Stomach (tissue), 4 donors: ENCODE measurements at regions not wholly inside any gene's neighbourhood (a gene's known extent, or its start where the extent isn't known, plus 50 kb on each side); places are given as distances from the start of the nearest gene placed in this dataset.

Experiments used
- CTCF ChIP-seq, 7 experiments: fragments of 450-650 bp in 4 of 7; fragments of 200-600 bp in 3 of 7; sonication (generic) in 3 of 7; IDR thresholded peaks; one replicate each; pipeline ENCODE4 v1.5.1; 2016 to 2019; ENCODE audit warnings: antibody characterized with exemption in 7 of 7, control low read depth in 2 of 7, mild to moderate bottlenecking in 1 of 7
- EP300 ChIP-seq: sonication (generic); formaldehyde crosslinking; IDR thresholded peaks from one replicate; pipeline ENCODE4 v1.6.1; 2017; ENCODE audit warnings: antibody characterized with exemption
- POLR2A ChIP-seq, 4 donors: fragments of 450-650 bp; IDR thresholded peaks; one replicate each; pipeline ENCODE4 v1.6.1; 2016; ENCODE audit warnings: antibody characterized with exemption in 4 of 4, control low read depth in 2 of 4, mild to moderate bottlenecking in 1 of 4, moderate library complexity in 1 of 4
- POLR2AphosphoS5 ChIP-seq, 3 donors: sonication (generic); formaldehyde crosslinking; IDR thresholded peaks; one replicate each; pipeline ENCODE4 v1.6.1; 2016; ENCODE audit warnings: antibody characterized with exemption in 3 of 3

DNA sequence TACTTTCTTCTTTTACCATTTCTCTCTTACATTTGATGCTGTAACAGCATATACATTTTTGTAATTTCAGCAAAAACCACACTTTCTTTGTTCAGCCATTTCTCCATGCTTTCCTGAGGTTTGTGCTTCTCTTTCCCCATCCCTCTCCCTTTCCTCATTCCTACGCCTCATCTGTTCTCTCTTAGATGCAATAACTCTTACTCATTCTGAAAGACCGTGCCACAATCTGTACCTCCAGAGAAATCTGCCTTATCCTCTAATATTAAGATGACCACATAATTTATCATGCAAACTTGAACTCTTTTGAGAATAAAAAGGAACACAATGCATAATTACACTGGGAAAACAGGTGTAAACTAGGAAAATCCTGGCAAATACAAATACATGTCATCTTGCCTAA lies 588.9 kb downstream of the JRKL start:
- TF ChIP-seq POLR2A (IDR thresholded peaks at IDR 0.05) (no peak), CTCF (IDR thresholded peaks at IDR 0.05) (no peak), EP300 (no peak), POLR2AphosphoS5 (IDR thresholded peaks at IDR 0.05) (no peak)
